ENCODE measurements at regions not wholly inside any gene's neighbourhood (a gene's known extent, or its start where the extent isn't known, plus 50 kb on each side); places are given as distances from the start of the nearest gene placed in this dataset.

DNA sequence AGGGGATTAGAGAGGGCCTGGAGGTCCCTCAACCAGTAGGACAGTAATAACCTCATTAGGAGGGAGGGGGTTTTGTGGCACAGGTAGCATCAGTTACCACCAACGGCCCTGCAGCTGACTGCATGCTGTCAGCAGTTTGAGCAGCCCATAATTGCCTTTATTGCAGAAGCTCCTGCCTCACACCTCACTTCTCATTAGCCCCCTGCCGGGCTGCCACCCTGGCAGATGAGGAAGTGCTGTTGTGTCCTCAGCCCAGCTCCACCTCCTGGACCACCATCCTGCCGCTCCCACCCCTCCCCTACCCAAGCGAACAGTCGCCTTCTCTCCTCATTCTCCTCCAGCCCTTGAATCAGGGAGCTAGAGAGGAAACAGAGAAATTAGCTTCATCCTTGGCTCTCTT is 237.4 kb downstream of the LMX1A start:
- no peak overlapping the region for H3K9ac ChIP-seq
- TF ChIP-seq MEF2A (IDR thresholded peaks at IDR 0.05; ENCODE audit: borderline replicate concordance, low read depth) = no peak
- TF ChIP-seq, protein P1, sequence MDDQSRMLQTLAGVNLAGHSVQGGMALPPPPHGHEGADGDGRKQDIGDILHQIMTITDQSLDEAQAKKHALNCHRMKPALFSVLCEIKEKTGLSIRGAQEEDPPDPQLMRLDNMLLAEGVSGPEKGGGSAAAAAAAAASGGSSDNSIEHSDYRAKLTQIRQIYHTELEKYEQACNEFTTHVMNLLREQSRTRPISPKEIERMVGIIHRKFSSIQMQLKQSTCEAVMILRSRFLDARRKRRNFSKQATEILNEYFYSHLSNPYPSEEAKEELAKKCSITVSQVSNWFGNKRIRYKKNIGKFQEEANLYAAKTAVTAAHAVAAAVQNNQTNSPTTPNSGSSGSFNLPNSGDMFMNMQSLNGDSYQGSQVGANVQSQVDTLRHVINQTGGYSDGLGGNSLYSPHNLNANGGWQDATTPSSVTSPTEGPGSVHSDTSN (IDR thresholded peaks at IDR 0.05) = no peak
- TF ChIP-seq FOXM1 (IDR thresholded peaks at IDR 0.05; ENCODE audit: low read depth) = no peak
- TF ChIP-seq, protein P2, sequence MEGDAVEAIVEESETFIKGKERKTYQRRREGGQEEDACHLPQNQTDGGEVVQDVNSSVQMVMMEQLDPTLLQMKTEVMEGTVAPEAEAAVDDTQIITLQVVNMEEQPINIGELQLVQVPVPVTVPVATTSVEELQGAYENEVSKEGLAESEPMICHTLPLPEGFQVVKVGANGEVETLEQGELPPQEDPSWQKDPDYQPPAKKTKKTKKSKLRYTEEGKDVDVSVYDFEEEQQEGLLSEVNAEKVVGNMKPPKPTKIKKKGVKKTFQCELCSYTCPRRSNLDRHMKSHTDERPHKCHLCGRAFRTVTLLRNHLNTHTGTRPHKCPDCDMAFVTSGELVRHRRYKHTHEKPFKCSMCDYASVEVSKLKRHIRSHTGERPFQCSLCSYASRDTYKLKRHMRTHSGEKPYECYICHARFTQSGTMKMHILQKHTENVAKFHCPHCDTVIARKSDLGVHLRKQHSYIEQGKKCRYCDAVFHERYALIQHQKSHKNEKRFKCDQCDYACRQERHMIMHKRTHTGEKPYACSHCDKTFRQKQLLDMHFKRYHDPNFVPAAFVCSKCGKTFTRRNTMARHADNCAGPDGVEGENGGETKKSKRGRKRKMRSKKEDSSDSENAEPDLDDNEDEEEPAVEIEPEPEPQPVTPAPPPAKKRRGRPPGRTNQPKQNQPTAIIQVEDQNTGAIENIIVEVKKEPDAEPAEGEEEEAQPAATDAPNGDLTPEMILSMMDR (IDR thresholded peaks at IDR 0.05) = no peak
- TF ChIP-seq, protein P3, sequence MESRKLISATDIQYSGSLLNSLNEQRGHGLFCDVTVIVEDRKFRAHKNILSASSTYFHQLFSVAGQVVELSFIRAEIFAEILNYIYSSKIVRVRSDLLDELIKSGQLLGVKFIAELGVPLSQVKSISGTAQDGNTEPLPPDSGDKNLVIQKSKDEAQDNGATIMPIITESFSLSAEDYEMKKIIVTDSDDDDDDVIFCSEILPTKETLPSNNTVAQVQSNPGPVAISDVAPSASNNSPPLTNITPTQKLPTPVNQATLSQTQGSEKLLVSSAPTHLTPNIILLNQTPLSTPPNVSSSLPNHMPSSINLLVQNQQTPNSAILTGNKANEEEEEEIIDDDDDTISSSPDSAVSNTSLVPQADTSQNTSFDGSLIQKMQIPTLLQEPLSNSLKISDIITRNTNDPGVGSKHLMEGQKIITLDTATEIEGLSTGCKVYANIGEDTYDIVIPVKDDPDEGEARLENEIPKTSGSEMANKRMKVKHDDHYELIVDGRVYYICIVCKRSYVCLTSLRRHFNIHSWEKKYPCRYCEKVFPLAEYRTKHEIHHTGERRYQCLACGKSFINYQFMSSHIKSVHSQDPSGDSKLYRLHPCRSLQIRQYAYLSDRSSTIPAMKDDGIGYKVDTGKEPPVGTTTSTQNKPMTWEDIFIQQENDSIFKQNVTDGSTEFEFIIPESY (IDR thresholded peaks at IDR 0.05; ENCODE audit: borderline replicate concordance, low read depth) = no peak
- no peak for TF ChIP-seq TEAD4 (IDR thresholded peaks at IDR 0.05; ENCODE audit: borderline replicate concordance, insufficient read depth)
- 34% methylated on average over 5 of the region's 5 CpGs for WGBS (ENCODE audit: low lambda C conversion rate)
- H2AFZ ChIP-seq (ENCODE audit: low read depth) = no peak overlapping the region
- CTCF ChIA-PET = interaction anchor here (1.4 to 2.4 kb wide), 3 partner anchors 10 to 248 kb away, joined by 5 to 14 read pairs (median 7); no protein-coding TSS in a partner anchor
- H3K79me2 ChIP-seq (ENCODE audit: insufficient read depth) = no peaks in the 10 kb centered on the region
- H3K9me3 ChIP-seq = no peaks in the 10 kb centered on the region
- DNase-seq = no peak
- peaks cover 8% of the 10 kb centered on the region; the same call in 1 of the 2 replicates for H3K27me3 ChIP-seq (ENCODE audit: insufficient read depth)
- no peak overlapping the region for H3K27ac ChIP-seq (ENCODE audit: low read depth in 2 of 2, low read length in 1 of 2)
- H3K36me3 ChIP-seq (replicated peaks in 1 of 2; ENCODE audit: control insufficient read depth in 1 of 2, insufficient read depth in 2 of 2, low read length in 1 of 2) = no peaks in the 10 kb centered on the region
- H3K9me2 ChIP-seq = no peaks in the 10 kb centered on the region
- no peak overlapping the region for H3K4me3 ChIP-seq (ENCODE audit: low read depth in 2 of 2, low read length in 1 of 2)
- no peaks in the 10 kb centered on the region for H3F3A ChIP-seq (replicated peaks; ENCODE audit: insufficient read depth)
- POLR2A ChIA-PET = no interaction called here
- H3K4me2 ChIP-seq = no peak overlapping the region
- 0 out of 4 replicates have a peak, but pooled peaks cover 0 to 5% of the 10 kb centered on the region in 2 experiments for H3K4me1 ChIP-seq (ENCODE audit: control insufficient read depth in 1 of 2, insufficient read depth in 2 of 2, low read depth in 1 of 2, low read length in 1 of 2)
- H4K20me1 ChIP-seq (ENCODE audit: insufficient read depth) = no peaks in the 10 kb centered on the region

DNA sequence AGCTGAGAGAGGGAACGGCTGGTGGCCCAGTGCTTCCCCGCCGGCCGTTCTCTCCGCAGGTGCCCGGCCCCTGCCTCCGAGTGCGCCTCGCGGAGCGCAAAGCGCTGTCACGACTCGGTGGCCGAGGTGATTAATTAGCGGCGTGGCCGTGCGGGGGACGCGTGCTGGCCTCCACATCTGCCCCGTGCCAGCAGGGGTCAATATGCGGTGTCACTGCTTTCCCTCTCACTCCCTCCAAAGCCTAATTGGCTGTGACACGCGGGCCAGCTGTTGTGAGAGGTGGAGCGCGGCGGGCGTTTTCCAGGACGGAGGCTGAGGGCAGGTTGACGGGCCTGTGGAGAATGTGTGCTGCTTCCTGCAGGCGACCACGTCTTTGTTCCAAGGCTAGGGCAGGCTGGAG is 239.0 kb downstream of the LMX1A start:
- POLR2A ChIA-PET = no interaction called here
- no peak overlapping the region for H3K4me3 ChIP-seq (ENCODE audit: low read depth in 2 of 2, low read length in 1 of 2)
- H4K20me1 ChIP-seq (ENCODE audit: insufficient read depth) = no peaks in the 10 kb centered on the region
- no peaks in the 10 kb centered on the region for H3F3A ChIP-seq (replicated peaks; ENCODE audit: insufficient read depth)
- H3K79me2 ChIP-seq (ENCODE audit: insufficient read depth) = no peaks in the 10 kb centered on the region
- H3K9me2 ChIP-seq = no peaks in the 10 kb centered on the region
- no peaks in the 10 kb centered on the region for H3K36me3 ChIP-seq (replicated peaks in 1 of 2; ENCODE audit: control insufficient read depth in 1 of 2, insufficient read depth in 2 of 2, low read length in 1 of 2)
- H3K9me3 ChIP-seq = no peaks in the 10 kb centered on the region
- CTCF ChIA-PET = interaction anchor here (0.8 to 1.5 kb wide), 2 partner anchors 12 to 28 kb away, joined by 4 to 11 read pairs; no protein-coding TSS in a partner anchor
- H3K27ac ChIP-seq (ENCODE audit: low read depth in 2 of 2, low read length in 1 of 2) = no peak overlapping the region
- no peak overlapping the region for H3K9ac ChIP-seq
- H3K27me3 ChIP-seq (ENCODE audit: insufficient read depth) = peaks cover 8% of the 10 kb centered on the region; the same call in 1 of the 2 replicates
- H3K4me2 ChIP-seq = 0 out of 2 replicates have a peak overlapping the region, but pooled peaks have one; percentile 15
- WGBS (ENCODE audit: low lambda C conversion rate) = 30% methylated on average over 25 of the region's 33 CpGs
- 0 out of 4 replicates have a peak, but pooled peaks cover 0 to 5% of the 10 kb centered on the region in 2 experiments for H3K4me1 ChIP-seq (ENCODE audit: control insufficient read depth in 1 of 2, insufficient read depth in 2 of 2, low read depth in 1 of 2, low read length in 1 of 2)
- DNase-seq = no peak
- 0 out of 2 replicates have a peak overlapping the region, but pooled peaks have one; percentile 41 for H2AFZ ChIP-seq (ENCODE audit: low read depth)
- TF ChIP-seq POLR2AphosphoS5 (IDR thresholded peaks at IDR 0.05; ENCODE audit: low read depth, low read length) = no peak
- TF ChIP-seq JUND (IDR thresholded peaks at IDR 0.05) = no peak
- TF ChIP-seq TAF1 (IDR thresholded peaks at IDR 0.05; ENCODE audit: borderline replicate concordance, low read depth, low read length) = no peak
- no peak for TF ChIP-seq RAD21 (IDR thresholded peaks at IDR 0.05; ENCODE audit: low read length)
- no peak for TF ChIP-seq EZH2phosphoT487 (IDR thresholded peaks at IDR 0.05; ENCODE audit: borderline replicate concordance, low read depth)
- no peak for TF ChIP-seq RXRA (IDR thresholded peaks at IDR 0.05; ENCODE audit: borderline replicate concordance, low read depth)
- TF ChIP-seq NFIC (IDR thresholded peaks at IDR 0.05; ENCODE audit: borderline replicate concordance) = no peak
- no peak for TF ChIP-seq RCOR1 (IDR thresholded peaks at IDR 0.05; ENCODE audit: low read length)
- no peak for TF ChIP-seq YY1 (IDR thresholded peaks at IDR 0.05; ENCODE audit: low read depth)
- no peak for TF ChIP-seq FOXM1 (IDR thresholded peaks at IDR 0.05; ENCODE audit: low read depth)
- no peak for TF ChIP-seq MXI1 (IDR thresholded peaks at IDR 0.05; ENCODE audit: low read depth, low read length)
- TF ChIP-seq, protein P4, sequence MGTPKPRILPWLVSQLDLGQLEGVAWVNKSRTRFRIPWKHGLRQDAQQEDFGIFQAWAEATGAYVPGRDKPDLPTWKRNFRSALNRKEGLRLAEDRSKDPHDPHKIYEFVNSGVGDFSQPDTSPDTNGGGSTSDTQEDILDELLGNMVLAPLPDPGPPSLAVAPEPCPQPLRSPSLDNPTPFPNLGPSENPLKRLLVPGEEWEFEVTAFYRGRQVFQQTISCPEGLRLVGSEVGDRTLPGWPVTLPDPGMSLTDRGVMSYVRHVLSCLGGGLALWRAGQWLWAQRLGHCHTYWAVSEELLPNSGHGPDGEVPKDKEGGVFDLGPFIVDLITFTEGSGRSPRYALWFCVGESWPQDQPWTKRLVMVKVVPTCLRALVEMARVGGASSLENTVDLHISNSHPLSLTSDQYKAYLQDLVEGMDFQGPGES (IDR thresholded peaks at IDR 0.05; ENCODE audit: low read depth, low read length) = no peak
- TF ChIP-seq, protein P5, sequence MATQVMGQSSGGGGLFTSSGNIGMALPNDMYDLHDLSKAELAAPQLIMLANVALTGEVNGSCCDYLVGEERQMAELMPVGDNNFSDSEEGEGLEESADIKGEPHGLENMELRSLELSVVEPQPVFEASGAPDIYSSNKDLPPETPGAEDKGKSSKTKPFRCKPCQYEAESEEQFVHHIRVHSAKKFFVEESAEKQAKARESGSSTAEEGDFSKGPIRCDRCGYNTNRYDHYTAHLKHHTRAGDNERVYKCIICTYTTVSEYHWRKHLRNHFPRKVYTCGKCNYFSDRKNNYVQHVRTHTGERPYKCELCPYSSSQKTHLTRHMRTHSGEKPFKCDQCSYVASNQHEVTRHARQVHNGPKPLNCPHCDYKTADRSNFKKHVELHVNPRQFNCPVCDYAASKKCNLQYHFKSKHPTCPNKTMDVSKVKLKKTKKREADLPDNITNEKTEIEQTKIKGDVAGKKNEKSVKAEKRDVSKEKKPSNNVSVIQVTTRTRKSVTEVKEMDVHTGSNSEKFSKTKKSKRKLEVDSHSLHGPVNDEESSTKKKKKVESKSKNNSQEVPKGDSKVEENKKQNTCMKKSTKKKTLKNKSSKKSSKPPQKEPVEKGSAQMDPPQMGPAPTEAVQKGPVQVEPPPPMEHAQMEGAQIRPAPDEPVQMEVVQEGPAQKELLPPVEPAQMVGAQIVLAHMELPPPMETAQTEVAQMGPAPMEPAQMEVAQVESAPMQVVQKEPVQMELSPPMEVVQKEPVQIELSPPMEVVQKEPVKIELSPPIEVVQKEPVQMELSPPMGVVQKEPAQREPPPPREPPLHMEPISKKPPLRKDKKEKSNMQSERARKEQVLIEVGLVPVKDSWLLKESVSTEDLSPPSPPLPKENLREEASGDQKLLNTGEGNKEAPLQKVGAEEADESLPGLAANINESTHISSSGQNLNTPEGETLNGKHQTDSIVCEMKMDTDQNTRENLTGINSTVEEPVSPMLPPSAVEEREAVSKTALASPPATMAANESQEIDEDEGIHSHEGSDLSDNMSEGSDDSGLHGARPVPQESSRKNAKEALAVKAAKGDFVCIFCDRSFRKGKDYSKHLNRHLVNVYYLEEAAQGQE (IDR thresholded peaks at IDR 0.05; ENCODE audit: low read depth, low read length) = no peak
